ENCODE measurements at regions not wholly inside any gene's neighbourhood (a gene's known extent, or its start where the extent isn't known, plus 50 kb on each side); places are given as distances from the start of the nearest gene placed in this dataset.

GRCh38 chr6:8948733-8949132 lies 513.4 kb upstream of the SLC35B3 start:
- Histone ChIP-seq H3K9me3 (ENCODE audit: low read length) (no peaks in the 10 kb centered on the region), H4K20me1 (ENCODE audit: insufficient read depth, low read length) (no peaks in the 10 kb centered on the region), H3K27me3 (ENCODE audit: control insufficient read depth in 1 of 2, insufficient read depth in 2 of 2, low read length in 2 of 2) (no peaks in the 10 kb centered on the region; a peak in 1 of 5 replicates), H3K4me3 (replicated peaks in 1 of 3; ENCODE audit: insufficient read depth in 1 of 3, low read depth in 2 of 3, low read length in 3 of 3) (no peak overlapping the region), H3K79me2 (ENCODE audit: insufficient read depth, low read length) (no peaks in the 10 kb centered on the region), H3K9ac (ENCODE audit: insufficient read depth, low read depth, low read length) (no peak overlapping the region), H3K27ac (ENCODE audit: extremely low read length, insufficient read depth, low read length) (no peak overlapping the region), H3K4me1 (ENCODE audit: insufficient read depth, low read length) (no peaks in the 10 kb centered on the region), H3K4me2 (ENCODE audit: low read depth, low read length) (no peak overlapping the region), H3K36me3 (replicated peaks in 1 of 2; ENCODE audit: control insufficient read depth in 1 of 2, insufficient read depth in 2 of 2, low read length in 2 of 2) (no peaks in the 10 kb centered on the region), H2AFZ (ENCODE audit: low read length) (no peak overlapping the region)
- WGBS (ENCODE audit: low lambda C conversion rate) = 2% methylated on average over 4 of the region's 4 CpGs
- DNase-seq (ENCODE audit: low spot score) (no peak), FAIRE-seq (no peak), ATAC-seq (no peak)
- in situ Hi-C loops (cut with HindIII; ENCODE audit: extremely low pct_ligation_motif_present, low pct_unique_long_range_greater_than_20kb) (no loop called here), intact Hi-C loops (cut with micrococcal nuclease; ENCODE audit: unreplicated experiment) (no loop called here)
- ChIA-PET POLR2A (no interaction called here), CTCF (ENCODE audit: low intra/inter-chr PET ratio, low total read pairs) (no interaction called here)
- BruUV-seq (replicated peaks) = no TSS peak
- TF ChIP-seq HMG20A (CRISPR knock-in tag; IDR thresholded peaks at IDR 0.05; ENCODE audit: borderline replicate concordance) = no peak
- TF ChIP-seq ZNF138 (CRISPR knock-in tag; IDR thresholded peaks at IDR 0.05; ENCODE audit: low read depth) = no peak
- no peak for TF ChIP-seq ZNF597 (CRISPR knock-in tag; IDR thresholded peaks at IDR 0.05)
- no peak for TF ChIP-seq DBP (CRISPR knock-in tag; IDR thresholded peaks at IDR 0.05; ENCODE audit: not compliant biosample characterization)
- TF ChIP-seq MAFK (conservative IDR thresholded peaks at IDR 0.05 in 1 of 2, IDR thresholded peaks at IDR 0.05 in 1 of 2; ENCODE audit: low read length in 2 of 2) = no peak
- no peak for TF ChIP-seq HDAC2 (CRISPR knock-in tag; IDR thresholded peaks at IDR 0.05)
- TF ChIP-seq IRF1 (CRISPR knock-in tag; IDR thresholded peaks at IDR 0.05; ENCODE audit: low read depth) = no peak
- TF ChIP-seq RFX1 (IDR thresholded peaks at IDR 0.05) = no peak
- TF ChIP-seq PBX3 (CRISPR knock-in tag; IDR thresholded peaks at IDR 0.05; ENCODE audit: borderline replicate concordance) = no peak
- no peak for TF ChIP-seq ZKSCAN1 (IDR thresholded peaks at IDR 0.05; ENCODE audit: low read length)
- no peak for TF ChIP-seq MED13 (CRISPR knock-in tag; IDR thresholded peaks at IDR 0.05)
- no peak for TF ChIP-seq ZNF556 (CRISPR knock-in tag; IDR thresholded peaks at IDR 0.05; ENCODE audit: borderline replicate concordance)
- TF ChIP-seq ZNF598 (CRISPR knock-in tag; IDR thresholded peaks at IDR 0.05; ENCODE audit: borderline replicate concordance) = no peak
- no peak for TF ChIP-seq ZNF549 (CRISPR knock-in tag; IDR thresholded peaks at IDR 0.05)

All from HepG2 (cell line).